Esophagus mucosa (tissue), 1 donor: ENCODE measurements at regions not wholly inside any gene's neighbourhood (a gene's known extent, or its start where the extent isn't known, plus 50 kb on each side); places are given as distances from the start of the nearest gene placed in this dataset.
"Not testable (repeated sequence)": the region's sequence is repeated elsewhere in the genome, so short reads cannot be mapped to it uniquely, and the experiment has no call there.

Experiments used
- ATAC-seq: fragments of 200-7000 bp; cut with Tn5 transposase; one replicate; pipeline ENCODE4 v1.9.1; 2020
- donor health status: DM: yes; HTN: yes; CAD: no.

DNA sequence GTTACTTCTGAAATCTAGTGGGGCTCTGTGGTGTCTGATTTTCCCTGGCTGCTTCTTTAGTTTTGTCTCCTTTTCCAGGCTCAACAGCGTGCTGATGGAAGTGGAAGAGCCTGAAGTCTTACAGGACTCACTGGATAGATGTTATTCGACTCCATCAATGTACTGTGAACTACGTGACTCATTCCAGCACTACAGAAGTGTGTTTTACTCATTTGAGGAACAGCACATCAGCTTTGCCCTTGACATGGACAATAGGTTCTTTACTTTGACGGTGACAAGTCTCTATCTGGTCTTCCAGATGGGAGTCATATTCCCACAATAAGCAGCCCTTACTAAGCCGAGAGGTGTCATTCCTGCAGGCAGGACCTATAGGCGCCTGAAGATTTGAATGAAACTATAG, 51.1 kb downstream of the NBPF8 start:
- not testable (repeated sequence) for ATAC-seq

DNA sequence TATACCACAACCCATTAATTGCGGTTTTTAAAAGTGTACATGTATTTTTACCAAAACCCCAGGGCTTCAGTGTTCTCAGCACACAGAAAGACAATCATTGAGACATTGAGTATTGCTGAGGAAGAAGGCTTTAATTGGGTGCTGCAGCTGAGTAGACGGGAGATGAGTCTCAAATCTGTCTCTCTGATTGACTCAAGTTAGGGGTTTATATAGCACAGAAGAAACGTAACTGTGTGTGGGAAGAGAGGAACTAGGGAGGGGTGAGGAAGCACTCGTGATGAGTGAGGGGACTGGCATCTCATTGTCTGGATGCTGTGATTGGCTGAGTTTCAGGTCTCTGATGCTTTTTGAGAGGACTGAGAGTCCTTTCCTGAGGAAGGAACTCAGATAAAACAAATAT, 62.8 kb downstream of the NBPF8 start:
- ATAC-seq = not testable (repeated sequence)

DNA sequence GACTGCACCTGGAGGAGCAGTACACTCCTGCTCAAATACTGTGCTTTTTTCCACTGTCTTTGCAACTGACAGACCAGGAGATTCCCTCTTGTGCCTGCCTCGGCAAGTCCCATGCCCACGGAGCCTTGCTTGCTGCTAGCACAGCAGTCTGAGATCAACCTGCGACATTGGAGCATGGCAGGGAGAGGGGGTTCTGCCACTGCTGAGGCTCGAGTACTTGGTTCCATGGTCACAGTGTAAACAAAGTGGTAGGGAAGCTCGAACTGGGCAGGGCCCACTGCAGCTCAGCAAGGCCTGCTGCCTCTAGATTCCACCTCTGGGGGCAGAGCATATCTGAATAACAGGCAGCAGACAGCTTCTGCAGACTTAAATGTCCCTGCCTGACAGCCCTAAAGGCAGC, 63.6 kb downstream of the NBPF8 start:
- ATAC-seq = not testable (repeated sequence)

DNA sequence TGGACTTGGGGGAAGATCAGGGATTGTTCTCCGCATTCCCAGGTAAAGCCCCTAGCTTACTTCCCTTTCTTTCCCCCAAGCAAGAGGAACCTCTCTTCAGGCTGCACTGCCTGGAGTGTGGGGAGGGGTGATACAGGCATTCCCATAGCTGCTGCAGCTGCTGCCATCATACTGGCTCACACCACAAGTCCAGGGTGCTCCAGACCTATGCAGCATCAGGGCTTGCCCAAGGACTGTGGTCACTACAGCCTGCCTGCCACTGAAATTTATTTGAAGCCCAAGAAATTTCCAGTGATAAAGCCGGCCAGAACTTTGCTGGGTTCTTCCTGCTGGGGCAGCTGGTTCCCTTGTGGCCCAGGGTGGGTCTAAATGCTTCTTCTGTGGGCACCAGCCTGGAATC, 72.7 kb downstream of the NBPF8 start:
- ATAC-seq = not testable (repeated sequence)

DNA sequence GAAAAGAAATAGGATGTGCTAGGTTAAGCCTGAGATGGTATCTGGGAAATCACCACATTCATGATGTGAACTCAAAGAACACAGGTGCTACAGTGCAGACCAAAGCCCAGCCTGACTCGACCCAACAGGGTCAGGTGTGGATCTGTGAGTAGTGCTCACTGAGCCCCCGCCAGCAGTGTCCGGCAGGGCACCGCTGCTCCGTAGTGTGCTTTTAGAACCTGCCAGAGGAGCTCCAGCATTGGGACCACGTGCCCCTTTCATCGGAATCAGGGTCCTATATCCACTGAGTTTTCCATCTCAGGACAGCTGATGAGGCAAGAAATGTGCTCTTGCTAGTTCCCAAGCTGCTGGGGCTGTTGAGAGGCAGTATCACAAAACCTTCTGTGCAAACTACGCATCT, 74.4 kb downstream of the NBPF8 start:
- not testable (repeated sequence) for ATAC-seq

DNA sequence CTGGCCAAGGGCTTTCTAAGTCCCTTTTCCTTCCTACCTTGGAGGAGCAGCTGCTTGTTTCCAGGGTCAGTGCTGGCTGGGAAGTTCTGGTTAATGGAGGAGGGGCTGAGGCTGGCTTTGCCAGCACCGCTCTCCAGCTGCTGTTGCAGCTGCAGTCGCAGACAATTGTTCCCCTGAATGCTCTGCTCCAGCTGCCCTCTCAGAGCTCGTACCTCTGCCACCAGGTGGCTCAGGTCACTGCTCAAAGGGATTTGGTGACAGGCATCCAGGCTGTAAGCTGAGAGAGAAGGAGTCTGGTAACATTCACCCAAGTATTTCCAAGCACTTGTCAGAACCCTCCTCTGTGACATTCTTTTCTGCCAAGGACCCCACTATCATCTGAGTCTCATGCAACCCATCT, 82.3 kb downstream of the NBPF8 start:
- not testable (repeated sequence) for ATAC-seq

DNA sequence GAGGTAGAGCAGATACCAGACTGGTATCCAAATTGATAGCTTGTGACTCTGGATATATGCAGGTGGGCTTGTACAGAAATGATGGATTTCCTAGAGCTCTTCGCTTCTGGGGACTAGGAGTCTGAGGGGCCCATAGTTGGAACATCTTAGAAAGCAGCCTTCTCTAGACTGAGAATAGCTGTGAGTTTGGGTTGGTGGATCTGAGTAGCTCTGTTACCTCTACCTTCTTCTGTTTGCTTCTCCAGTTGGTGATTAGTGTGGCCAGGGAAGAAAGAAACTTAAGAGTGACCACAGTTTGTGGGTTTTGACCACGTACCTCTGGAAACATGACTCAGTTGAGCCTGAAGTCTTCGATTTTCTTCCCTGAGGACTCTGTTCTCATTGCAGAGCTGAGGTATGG, 88.4 kb downstream of the NBPF8 start:
- ATAC-seq = not testable (repeated sequence)

DNA sequence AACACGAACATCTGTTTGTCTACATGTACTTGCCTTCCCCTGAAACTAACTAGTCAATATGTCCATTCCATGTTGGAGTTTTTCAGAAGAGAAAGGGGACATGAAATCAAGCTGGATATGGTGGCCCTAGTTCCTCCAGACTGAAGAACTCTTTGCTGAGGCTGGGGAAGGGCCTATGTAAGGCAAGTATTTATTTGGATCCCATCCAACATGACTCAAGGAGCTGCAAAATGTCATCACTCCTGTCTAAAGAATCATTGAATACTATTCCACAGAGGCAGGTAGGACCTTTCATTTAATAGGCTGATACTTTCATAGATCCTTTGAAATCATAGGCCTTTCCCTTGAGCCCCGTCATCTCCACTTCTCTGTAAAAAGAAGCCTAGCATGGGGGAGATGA, 91.5 kb downstream of the NBPF8 start:
- ATAC-seq = peak; percentile 44

DNA sequence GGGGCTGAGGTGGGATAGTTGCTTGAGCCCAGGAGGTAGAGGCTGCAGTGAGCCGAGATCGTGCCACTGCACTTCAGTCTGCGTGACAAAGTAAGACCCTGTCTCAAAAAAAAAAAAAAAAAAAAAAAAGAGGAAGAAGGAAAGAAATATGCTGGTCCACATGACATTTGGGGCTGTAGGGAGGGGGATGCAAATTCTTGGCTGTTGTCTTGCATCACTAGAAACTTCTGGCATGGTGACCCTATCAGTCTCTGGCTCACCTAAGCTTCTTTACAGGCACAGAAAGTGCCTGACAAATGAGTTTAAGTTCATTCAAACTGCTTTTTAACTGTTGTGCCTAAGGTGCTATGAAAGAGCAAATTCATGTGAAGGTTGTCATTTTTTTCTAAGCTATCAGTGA, 93.5 kb downstream of the NBPF8 start:
- not testable (repeated sequence) for ATAC-seq

DNA sequence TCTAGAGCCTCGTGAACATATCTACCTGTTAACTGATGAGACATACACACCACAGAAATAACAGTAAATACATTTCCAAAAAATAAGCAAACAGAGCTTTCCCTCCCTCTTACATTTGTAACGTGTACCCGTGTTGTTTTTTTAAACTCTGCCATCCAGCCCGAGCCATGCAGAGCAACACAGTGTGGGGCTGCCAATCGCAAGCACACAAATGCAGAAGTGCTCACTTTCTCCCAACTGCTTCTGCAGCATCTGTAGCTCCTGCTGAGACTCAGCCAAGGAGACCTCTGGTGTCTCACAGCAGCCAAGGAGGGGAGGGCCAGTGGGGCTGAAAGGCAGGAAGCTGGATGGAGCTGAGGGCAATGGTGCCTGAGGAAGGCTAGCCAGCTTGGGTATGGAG, 94.4 kb downstream of the NBPF8 start:
- ATAC-seq = not testable (repeated sequence)

DNA sequence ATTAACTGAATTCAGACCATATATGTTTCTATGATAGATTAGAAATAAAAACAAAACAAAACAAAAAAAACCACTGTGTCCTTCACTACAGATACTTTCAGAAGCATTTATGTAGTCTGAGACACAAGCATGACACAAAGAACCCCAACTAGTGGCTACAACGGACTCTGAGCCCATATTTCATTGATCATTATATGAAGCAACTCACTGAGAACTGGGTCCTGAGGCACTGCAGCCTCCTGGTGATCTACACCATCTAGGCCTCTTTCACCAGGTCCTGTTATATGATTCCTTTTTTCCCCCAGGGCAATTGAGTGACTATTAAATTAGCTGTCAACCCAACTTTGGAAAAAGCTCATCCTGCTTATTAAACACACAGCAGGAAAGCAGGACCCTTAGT, 98.3 kb downstream of the NBPF8 start:
- ATAC-seq = not testable (repeated sequence)

DNA sequence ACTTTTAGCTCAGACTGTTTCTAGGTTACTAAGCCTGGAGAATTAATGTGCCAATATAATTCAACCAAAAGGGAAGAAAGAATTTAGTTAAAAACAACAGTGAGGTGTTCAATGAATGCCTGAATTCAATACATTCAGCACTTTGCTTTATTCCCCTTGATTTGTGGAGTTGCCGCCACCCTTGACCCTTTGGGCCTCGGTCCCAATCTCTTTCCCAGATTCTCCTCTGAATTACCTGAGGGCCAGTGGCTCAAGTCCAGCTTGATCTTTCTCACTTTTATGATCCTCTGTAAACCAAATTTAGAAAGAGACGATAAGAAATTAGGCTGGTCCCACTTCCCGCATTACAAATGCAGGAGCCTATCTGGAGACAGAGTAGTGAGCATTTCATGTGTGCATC, 98.7 kb downstream of the NBPF8 start:
- not testable (repeated sequence) for ATAC-seq

DNA sequence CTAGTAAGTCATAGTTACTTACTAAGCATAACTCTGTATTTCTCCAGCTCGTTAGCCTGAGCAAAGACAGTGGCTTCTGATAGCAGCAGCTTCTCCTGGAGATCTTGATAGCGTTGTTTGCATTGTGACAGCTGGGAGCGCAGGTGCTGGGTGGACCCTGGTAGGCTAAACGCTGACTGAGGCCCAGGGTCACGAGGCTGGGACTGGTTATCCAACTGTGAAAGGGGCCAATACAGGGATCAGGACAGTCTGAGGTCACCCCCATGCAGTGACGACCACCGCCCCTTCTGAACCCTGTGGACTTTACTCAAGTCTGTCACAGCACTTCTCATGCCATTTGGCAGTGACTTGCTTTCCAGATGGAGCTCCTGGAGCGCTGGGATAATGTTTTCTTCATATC, 104.4 kb downstream of the NBPF8 start:
- not testable (repeated sequence) for ATAC-seq

DNA sequence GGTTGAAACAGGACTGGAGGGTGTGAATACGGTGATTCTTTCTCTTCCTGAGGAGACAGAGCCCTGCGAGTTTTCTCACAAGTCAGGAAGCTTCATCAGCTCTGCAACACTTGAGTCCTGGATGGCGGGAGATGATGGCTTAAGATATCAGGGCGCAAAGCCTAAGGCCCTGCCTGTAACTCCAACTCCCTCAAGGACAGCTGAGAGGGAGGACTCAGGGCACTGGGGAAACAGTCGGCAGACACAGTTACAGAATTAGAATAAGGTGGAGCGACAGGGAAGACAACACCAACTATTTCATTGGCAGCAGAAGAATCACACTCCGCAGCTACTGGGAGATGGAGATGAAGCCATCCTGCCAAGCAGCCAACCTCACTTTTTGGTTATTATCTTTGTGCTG, 109.6 kb downstream of the NBPF8 start:
- ATAC-seq = not testable (repeated sequence)

DNA sequence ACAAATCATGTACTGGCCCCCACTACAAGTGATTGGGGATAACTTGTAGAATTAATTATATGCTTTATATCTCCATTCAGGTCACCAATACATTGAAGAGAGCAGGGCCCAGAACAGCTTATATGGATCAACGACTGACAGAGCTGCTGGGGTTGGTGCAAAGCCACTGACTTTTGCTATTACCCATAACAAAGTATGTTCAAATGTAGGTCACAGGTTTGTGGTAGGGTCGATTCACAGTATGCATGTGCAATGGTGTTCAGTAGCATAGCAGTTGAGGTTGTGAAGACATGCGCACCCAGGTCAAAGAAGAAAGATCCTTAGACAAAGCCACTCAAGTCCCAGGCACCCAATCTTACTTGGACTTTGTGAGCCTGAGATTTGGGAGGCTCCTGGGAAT, 110.6 kb downstream of the NBPF8 start:
- not testable (repeated sequence) for ATAC-seq

DNA sequence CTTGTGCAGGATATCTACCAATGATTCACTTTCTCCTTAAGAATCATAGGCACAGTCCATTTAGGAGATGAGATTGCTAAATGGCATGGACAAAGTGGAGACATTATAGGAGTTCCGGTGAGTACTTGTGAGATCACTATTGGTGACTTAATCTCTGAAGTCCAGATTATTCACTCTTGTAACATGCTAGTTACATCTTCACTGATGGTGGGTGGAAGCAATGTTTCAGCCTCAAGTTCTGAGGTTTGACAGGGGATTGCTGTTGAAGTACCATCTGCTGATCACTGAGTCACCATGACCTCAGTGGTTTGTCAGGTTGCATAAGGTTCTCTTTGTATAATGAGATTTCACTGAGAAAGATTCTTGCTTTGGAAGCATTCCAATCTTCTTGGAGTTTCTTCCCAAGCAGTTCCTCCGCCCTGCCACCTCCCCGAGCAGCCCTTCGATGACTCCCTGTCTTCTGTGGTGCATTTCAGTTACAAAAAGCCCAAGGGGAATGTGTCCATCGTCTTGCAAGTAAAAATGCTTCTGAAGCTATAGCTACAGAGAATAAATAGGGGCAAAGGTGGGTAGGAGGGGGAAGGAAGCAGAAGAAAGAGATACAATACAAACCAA, 114.7 kb downstream of the NBPF8 start:
- ATAC-seq = peak; percentile 60

DNA sequence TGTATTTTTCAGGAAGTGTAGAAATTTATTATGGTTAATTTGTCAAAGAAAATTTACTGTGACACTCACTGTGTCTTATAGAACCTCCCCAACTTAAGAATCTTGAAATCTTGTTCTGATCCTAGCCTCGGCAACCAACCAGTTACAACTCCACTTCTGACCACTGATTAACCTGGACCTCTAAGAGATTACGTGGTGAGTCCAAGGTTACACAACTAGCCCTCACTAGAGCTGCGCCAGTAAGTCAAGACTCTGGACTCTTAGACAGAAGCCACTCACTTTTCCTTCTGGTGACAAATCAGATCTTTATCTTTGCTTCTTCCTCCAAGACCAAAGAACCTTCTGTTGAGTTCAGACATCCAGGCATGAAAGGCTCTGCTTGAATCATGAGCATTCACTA, 116.6 kb downstream of the NBPF8 start:
- ATAC-seq = not testable (repeated sequence)

DNA sequence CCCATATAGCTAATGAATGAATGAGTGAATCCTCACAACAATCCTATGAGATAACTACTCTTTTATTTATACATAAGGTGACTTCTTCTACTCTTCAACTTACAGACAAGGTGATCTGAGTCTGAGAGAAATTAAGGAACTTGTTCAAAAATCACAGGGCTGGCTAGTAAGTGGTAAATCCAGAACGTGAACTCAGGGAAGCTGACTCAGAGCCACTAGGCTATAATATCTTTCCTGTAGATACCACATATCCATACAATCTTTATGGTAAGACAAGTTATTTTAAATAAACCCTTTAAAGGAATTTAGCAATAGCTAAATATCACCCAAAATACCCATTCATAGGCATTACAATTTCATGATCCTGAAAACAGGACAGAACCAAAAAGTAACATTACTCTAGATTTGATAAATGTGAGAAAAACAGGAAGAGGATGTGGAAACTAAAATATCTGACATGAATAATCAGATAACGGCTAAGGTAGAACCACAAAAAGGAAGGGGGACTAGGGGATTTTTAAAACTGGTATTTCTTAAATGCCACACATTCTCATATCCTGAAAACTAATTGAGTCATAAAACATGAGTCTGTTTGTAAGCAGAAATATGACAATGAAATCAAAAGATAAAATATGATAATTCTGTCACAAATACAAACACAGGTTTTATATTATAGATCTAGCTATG, 119.7 kb downstream of the NBPF8 start:
- ATAC-seq = not testable (repeated sequence)

DNA sequence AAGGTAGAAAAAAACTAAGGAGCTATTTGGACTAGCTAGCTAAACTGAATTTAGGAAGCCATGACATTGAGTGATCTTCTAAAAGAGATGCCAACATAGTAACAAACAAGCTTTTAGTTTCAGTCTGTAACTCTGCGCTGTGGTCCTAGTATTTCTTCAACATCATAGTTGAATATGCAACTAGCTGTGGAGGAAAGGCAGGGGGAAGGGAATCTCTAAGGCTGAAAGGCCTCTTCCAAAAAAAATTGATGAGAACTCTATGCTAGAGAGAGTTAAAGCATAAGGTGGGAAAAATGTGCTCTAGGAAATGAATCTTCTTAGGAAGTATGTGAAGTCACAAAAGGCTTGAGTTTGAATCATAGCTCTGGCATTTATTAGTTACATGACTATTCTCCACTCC, 120.2 kb downstream of the NBPF8 start:
- ATAC-seq = not testable (repeated sequence)

DNA sequence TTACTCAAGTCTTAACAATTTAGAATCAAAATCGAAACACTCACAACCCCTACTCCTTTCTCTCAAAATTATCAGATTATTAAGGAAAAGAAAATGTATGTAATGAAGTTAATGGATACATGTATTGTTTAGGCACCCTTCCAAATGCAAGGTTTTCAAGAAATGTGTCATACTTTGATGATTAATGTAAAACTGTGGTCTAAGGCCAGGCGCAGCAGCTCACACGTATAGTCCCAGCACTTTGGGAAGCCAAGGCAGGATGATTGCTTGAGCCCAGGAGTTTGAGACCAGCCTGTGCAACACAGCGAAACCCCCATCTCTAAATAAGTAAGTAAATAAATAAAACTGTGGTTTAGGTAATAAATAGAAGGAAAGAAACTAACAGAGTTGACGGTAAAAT, 126.6 kb downstream of the NBPF8 start:
- ATAC-seq = not testable (repeated sequence)

DNA sequence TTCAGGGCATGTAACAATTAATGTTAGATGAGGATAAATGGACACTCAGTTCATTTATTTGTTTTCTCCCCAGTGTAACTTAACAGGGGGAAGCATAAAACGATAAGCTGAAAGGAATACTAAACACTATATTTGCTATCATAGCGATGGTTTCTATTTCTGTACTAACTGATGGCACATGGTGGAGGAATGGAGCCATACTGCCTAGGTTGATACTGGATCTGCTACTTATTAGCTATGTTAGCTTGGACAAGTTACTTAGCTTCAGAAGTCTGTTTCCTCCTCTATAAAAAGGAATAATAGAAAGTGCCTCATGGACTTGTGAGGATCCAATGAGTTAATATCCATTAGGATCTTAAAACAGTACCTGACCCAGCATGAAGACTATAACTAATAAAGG, 127.5 kb downstream of the NBPF8 start:
- not testable (repeated sequence) for ATAC-seq

DNA sequence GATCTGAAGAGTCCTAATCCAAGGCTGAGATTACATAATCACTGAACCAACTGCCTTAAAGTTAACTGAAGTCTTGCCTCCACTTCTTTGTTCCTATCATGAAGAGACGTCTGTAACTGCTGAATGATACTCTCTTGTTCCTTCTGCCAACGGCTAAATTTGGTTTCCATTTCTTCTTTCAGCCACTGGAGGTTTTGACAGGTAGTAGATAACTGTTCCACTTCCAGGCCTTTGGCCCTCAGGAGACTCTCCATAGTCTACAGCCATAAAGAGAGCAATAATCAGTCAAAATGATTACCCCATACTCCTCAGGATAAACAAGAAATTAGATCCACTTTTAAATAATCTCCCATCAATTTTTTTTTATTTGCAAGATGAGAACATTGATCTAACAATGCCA, 128.1 kb downstream of the NBPF8 start:
- not testable (repeated sequence) for ATAC-seq

DNA sequence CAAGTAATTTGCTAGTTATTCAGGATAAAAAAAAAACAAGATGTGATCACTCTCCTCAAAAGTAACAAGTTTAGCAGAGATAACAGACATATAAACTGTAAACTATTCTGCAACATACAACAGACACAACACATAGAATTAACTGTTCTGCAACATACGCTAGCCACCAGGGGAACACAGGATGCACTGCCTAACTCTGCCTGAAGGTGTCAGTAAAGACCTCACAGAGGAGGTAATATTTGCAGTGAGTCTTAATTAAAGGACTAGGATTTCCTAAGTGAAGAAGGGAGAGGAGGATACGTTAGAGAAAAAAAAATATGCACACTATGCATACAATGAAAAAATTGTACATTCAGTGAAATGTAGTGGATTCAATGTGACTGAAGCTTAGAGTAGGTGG, 129.6 kb downstream of the NBPF8 start:
- peak; percentile 94 for ATAC-seq

DNA sequence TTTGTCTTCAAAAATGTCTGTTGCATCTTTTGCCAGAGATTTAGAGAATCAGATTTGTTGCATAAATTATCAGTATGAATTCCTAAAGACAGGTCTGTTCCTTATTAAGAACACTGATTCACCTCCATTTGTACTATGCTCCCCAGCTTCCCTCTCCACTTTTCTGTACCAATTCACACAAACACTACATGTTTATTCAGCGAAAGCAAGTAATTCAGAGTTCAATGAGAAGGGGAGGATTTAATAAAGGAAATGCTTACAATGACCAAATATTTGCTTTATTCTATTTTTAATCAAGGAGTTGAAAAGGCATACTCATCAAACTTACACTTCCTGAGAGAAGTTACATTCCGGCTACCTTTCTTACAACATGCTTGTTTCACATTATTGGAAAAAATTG, 135.5 kb downstream of the NBPF8 start:
- ATAC-seq = not testable (repeated sequence)

DNA sequence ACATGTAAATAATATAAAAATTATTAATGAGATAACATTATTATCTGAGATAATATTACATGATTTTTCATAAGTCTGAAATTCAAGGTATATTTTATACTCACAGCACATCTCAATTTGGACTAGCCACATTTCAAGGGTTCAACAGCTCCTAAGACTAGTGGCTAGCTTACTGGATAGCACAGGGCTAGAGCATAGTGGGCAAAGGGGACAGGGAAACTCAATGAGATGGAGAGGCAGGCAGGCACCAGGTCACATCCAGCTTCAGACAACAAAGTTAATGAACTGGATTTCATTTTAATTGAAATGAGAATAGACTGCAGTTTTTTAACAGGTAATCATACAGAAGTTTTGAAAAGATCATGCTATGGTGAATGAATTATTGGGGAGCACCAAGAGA, 137.4 kb downstream of the NBPF8 start:
- not testable (repeated sequence) for ATAC-seq
